Neuronal stem cell (in vitro differentiated cells): ENCODE measurements at regions not wholly inside any gene's neighbourhood (a gene's known extent, or its start where the extent isn't known, plus 50 kb on each side); places are given as distances from the start of the nearest gene placed in this dataset.

Experiments used
- DNase-seq: peaks from one replicate; pipeline ENCODE4 v3.0.0-alpha.2; 2013; ENCODE audit warnings: low spot score
- H2AFZ ChIP-seq: one replicate; pipeline ENCODE4 v1.6.1; 2013; ENCODE audit warnings: mild to moderate bottlenecking, low read length, inconsistent platforms
- H2AK5ac ChIP-seq: 2 replicates; pipeline ENCODE4 v1.6.1; 2013; ENCODE audit warnings: low read depth, mild to moderate bottlenecking, inconsistent platforms, low read length, moderate library complexity, mixed read lengths
- H2BK120ac ChIP-seq: 2 replicates; pipeline ENCODE4 v1.6.1; 2013; ENCODE audit warnings: low read depth, mild to moderate bottlenecking, inconsistent platforms, low read length, moderate library complexity, mixed read lengths
- H2BK12ac ChIP-seq: one replicate; pipeline ENCODE4 v1.6.1; 2013; ENCODE audit warnings: low read length, inconsistent platforms
- H2BK15ac ChIP-seq: 2 replicates; pipeline ENCODE4 v1.6.1; 2013; ENCODE audit warnings: mild to moderate bottlenecking, low read length, inconsistent platforms, mixed read lengths
- H2BK5ac ChIP-seq: one replicate; pipeline ENCODE4 v1.6.1; 2013; ENCODE audit warnings: inconsistent platforms, mild to moderate bottlenecking, low read length, moderate library complexity
- H3K14ac ChIP-seq: one replicate; pipeline ENCODE4 v1.6.1; 2013; ENCODE audit warnings: low read length, inconsistent platforms
- H3K18ac ChIP-seq: 2 replicates; pipeline ENCODE4 v1.6.1; 2013; ENCODE audit warnings: low read length, inconsistent platforms
- H3K23ac ChIP-seq: 2 replicates; pipeline ENCODE4 v1.6.1; 2013; ENCODE audit warnings: low read depth, mild to moderate bottlenecking, mixed read lengths, low read length, inconsistent platforms; ENCODE audit not compliant: poor library complexity
- H3K27ac ChIP-seq: replicated peaks from 3 replicates; pipeline ENCODE4 v1.5.1; 2013; ENCODE audit warnings: low read length, inconsistent platforms
- H3K27me3 ChIP-seq, 3 experiments: 2 replicates each; pipeline ENCODE4 v1.6.1; 2013; ENCODE audit warnings: low read length in 3 of 3, mild to moderate bottlenecking in 2 of 3, inconsistent platforms in 1 of 3, low read depth in 1 of 3, mixed read lengths in 1 of 3, moderate library complexity in 1 of 3; ENCODE audit not compliant: control insufficient read depth in 3 of 3, insufficient read depth in 3 of 3
- H3K36me3 ChIP-seq, 2 donors: replicated peaks in 1 of 2; 2 replicates each; pipeline ENCODE4 v1.6.1; 2013; ENCODE audit warnings: low read length in 2 of 2; ENCODE audit not compliant: control insufficient read depth in 2 of 2, insufficient read depth in 2 of 2
- H3K4ac ChIP-seq: 2 replicates; pipeline ENCODE4 v1.6.1; 2013; ENCODE audit warnings: inconsistent platforms, mild to moderate bottlenecking, low read length, moderate library complexity
- H3K4me1 ChIP-seq, 2 donors: 1 replicate in 1 of 2; 2 replicates in 1 of 2; pipeline ENCODE4 v1.6.1; 2013; ENCODE audit warnings: low read length in 2 of 2, low read depth in 1 of 2; ENCODE audit not compliant: control insufficient read depth in 2 of 2, insufficient read depth in 1 of 2
- H3K4me2 ChIP-seq: one replicate; pipeline ENCODE4 v1.6.1; 2013; ENCODE audit warnings: mild to moderate bottlenecking, low read length, inconsistent platforms; ENCODE audit not compliant: insufficient read depth, poor library complexity, severe bottlenecking
- H3K4me3 ChIP-seq, 2 donors: 2 replicates each; pipeline ENCODE4 v1.5.1; 2013; ENCODE audit warnings: low read length in 2 of 2, mild to moderate bottlenecking in 2 of 2, inconsistent platforms in 1 of 2, moderate library complexity in 1 of 2
- H3K79me1 ChIP-seq: one replicate; pipeline ENCODE4 v1.6.1; 2013; ENCODE audit warnings: low read depth, mild to moderate bottlenecking, inconsistent platforms, low read length, moderate library complexity
- H3K9ac ChIP-seq: one replicate; pipeline ENCODE4 v1.6.1; 2013; ENCODE audit warnings: mild to moderate bottlenecking, low read depth, low read length, inconsistent platforms; ENCODE audit not compliant: poor library complexity
- H3K9me3 ChIP-seq, 2 donors: replicated peaks in 1 of 2; 2 replicates each; pipeline versions ENCODE3 to v1.6.1; 2013; ENCODE audit warnings: low read length in 2 of 2, mild to moderate bottlenecking in 2 of 2, inconsistent platforms in 1 of 2, low read depth in 1 of 2, mixed read lengths in 1 of 2, moderate library complexity in 1 of 2; ENCODE audit not compliant: control insufficient read depth in 2 of 2, insufficient read depth in 1 of 2
- H4K8ac ChIP-seq: one replicate; pipeline ENCODE4 v1.6.1; 2013; ENCODE audit warnings: low read depth, mild to moderate bottlenecking, inconsistent platforms, low read length, moderate library complexity
- H4K91ac ChIP-seq: one replicate; pipeline ENCODE4 v1.6.1; 2013; ENCODE audit warnings: low read length, low read depth, mild to moderate bottlenecking, inconsistent platforms; ENCODE audit not compliant: poor library complexity
- WGBS, 2 donors: extraction: QIAGEN DNeasy Blood & Tissue Kit; methylation state at CpG; one replicate each; pipeline ENCODE4 v1.1.7; 2013; ENCODE audit warnings: missing lambda C conversion rate in 2 of 2, mixed read lengths in 1 of 2; ENCODE audit not compliant: insufficient read length in 2 of 2, insufficient replicate concordance in 1 of 2; ENCODE audit errors: extremely low coverage in 2 of 2; 5-methylcytosine and 5-hydroxymethylcytosine counted together

DNA sequence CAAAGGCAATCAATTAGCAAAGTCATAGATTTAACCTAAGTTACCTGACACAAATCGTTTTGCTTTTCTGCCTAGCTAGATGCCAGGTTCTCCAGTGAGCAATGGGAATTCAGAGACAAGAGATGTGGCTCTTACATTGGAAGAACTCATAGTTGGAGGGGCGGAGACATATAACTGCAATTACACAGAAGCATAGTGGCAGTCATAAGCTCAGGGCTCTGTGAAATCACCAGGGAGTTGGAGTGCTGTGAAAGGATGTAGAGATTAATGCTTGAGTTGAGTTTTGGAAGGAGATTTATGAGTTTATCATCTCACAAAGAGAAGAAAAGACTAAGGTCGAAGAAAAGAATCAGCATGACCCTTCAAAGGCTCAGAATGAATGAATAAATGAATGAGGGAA lies 457.2 kb upstream of the TRIB2 start:
- Histone ChIP-seq H2BK120ac (no peak overlapping the region), H3K36me3 (no peaks in the 10 kb centered on the region), H3K9ac (no peak overlapping the region), H4K8ac (no peak overlapping the region), H3K4me3 (no peak overlapping the region), H3K27ac (no peak overlapping the region), H3K4ac (no peak overlapping the region), H3K4me2 (no peak overlapping the region), H2BK12ac (no peak overlapping the region), H3K18ac (no peak overlapping the region), H2BK15ac (no peak overlapping the region), H2AK5ac (no peak overlapping the region), H3K4me1 (peaks cover 0 to 10% of the 10 kb centered on the region in 2 donors), H3K23ac (no peak overlapping the region), H3K9me3 (no peaks in the 10 kb centered on the region), H3K79me1 (no peaks in the 10 kb centered on the region), H4K91ac (no peak overlapping the region), H3K14ac (no peak overlapping the region), H3K27me3 (no peaks in the 10 kb centered on the region), H2AFZ (no peak overlapping the region), H2BK5ac (no peak overlapping the region)
- WGBS, 2 donors = no CpG with 5 or more reads among the region's 3 CpGs
- DNase-seq = no peak

DNA sequence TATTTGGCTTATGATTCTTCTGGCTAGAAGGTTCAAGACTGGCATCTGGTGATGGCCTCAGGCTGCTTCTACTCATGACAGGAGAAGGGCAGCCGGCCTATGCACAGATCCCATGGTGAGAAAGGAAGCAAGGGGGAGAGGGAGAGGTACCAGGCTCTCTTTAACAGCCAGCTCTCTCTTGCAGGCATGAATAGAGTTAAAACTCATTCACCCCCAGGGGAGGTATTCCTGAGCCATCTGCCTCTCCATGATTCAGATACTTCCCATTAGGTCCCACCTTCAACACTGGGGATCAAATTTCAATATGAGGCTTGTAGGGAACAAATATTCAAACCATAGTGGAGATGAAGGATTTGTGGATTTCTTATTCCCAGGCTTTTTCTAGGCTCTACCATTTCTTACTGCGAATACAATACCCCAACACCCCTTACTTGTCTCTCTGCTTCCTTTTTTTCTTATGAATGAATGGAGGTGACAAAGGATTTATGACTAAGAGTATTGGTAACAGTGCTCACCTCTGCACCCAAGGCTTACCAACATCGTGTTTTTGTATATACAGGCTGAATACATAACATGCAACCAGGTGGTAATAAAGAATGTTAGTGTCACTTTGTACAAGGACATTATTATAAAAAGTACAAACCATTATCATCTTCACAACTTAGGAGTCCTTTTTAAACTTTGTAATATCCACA lies 454.6 kb upstream of the TRIB2 start:
- H2AFZ ChIP-seq = no peak overlapping the region
- H2BK15ac ChIP-seq = no peak overlapping the region
- H4K91ac ChIP-seq = no peak overlapping the region
- no peak overlapping the region for H3K9ac ChIP-seq
- no peaks in the 10 kb centered on the region for H3K9me3 ChIP-seq
- H3K79me1 ChIP-seq = no peaks in the 10 kb centered on the region
- H3K4me3 ChIP-seq = no peak overlapping the region
- H3K27me3 ChIP-seq = no peaks in the 10 kb centered on the region
- no peak overlapping the region for H3K14ac ChIP-seq
- no peak overlapping the region for H3K27ac ChIP-seq
- DNase-seq = no peak
- no peak overlapping the region for H2BK5ac ChIP-seq
- no peak overlapping the region for H3K4ac ChIP-seq
- H2BK12ac ChIP-seq = no peak overlapping the region
- no peaks in the 10 kb centered on the region for H3K4me1 ChIP-seq
- H2AK5ac ChIP-seq = no peak overlapping the region
- H3K36me3 ChIP-seq = no peaks in the 10 kb centered on the region
- no peak overlapping the region for H2BK120ac ChIP-seq
- no peak overlapping the region for H3K18ac ChIP-seq
- WGBS, 2 donors = no CpG with 5 or more reads among the region's 3 CpGs
- no peak overlapping the region for H4K8ac ChIP-seq
- H3K23ac ChIP-seq = no peak overlapping the region
- H3K4me2 ChIP-seq = no peak overlapping the region

DNA sequence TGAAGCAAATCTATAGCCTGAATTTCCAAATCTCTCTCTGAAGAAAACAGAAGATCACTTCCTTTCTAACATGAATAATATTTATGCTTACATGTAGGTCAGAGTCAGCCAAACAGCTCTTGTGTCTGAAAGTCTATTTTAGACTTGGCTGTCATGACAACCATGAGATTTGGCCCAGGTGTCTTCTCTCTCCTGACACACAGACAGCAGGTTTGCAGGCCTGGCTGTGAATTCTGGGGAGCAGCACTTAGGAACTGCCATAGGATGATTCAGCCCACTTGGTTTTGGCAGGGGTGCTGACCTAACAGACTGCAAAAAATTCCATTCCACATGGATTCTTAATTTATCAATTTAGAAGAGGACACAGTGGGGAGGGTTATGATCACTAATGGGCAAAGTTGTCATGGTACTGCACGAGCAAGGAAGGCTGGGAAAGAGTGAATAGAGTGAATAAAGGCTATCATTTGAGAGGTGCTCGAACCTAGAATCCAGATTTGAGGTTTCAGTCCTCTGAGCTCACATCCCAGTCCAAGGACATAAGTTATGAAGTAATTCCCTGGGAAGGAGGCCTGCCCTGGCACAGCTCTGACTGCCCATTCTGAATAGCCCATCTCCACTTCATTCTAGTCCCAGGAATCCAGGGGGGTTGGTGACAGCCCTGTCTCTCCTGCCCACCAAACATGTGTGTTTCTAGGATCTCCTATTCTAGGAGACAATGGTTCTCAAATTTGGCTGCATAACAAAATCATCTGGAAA lies 453.9 kb upstream of the TRIB2 start:
- Histone ChIP-seq H2AFZ (no peak overlapping the region), H3K4me3 (no peak overlapping the region), H2BK120ac (no peak overlapping the region), H2BK5ac (no peak overlapping the region), H2BK12ac (no peak overlapping the region), H3K36me3 (no peaks in the 10 kb centered on the region), H3K9ac (no peak overlapping the region), H3K4ac (no peak overlapping the region), H3K18ac (no peak overlapping the region), H4K91ac (no peak overlapping the region), H3K14ac (no peak overlapping the region), H3K4me1 (peaks cover 0 to 2% of the 10 kb centered on the region in 2 donors), H3K27me3 (no peaks in the 10 kb centered on the region), H2BK15ac (no peak overlapping the region), H3K27ac (no peak overlapping the region), H3K4me2 (no peak overlapping the region), H3K79me1 (no peaks in the 10 kb centered on the region), H3K23ac (no peak overlapping the region), H2AK5ac (no peak overlapping the region), H4K8ac (no peak overlapping the region), H3K9me3 (no peaks in the 10 kb centered on the region)
- WGBS, 2 donors = no CpG with 5 or more reads among the region's 2 CpGs
- no peak for DNase-seq

DNA sequence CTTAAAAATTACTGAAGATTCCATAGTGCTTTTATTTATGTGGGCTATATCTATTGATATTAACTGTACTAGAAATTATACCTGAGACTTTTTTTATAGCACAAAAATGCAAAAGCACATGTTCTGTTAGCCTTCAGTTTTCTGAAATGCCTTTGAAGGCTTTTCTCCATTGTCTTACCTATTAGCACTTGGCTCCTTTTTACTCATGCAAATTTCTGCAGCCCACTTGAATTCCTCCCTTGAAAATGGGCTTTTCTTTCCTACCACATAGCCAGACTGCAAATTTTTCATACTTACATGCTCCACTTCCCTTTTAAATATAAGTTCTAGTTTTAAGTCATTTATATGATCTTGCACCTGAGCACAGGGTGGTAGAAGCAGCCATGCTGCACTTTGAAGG lies 453.0 kb upstream of the TRIB2 start:
- no peak overlapping the region for H3K4me3 ChIP-seq
- no peak overlapping the region for H3K14ac ChIP-seq
- DNase-seq = no peak
- no peak overlapping the region for H2AFZ ChIP-seq
- H2BK15ac ChIP-seq = no peak overlapping the region
- no peak overlapping the region for H2BK5ac ChIP-seq
- H3K4ac ChIP-seq = no peak overlapping the region
- no peak overlapping the region for H2AK5ac ChIP-seq
- H3K9ac ChIP-seq = no peak overlapping the region
- no peak overlapping the region for H3K23ac ChIP-seq
- no peaks in the 10 kb centered on the region for H3K36me3 ChIP-seq
- no peak overlapping the region for H4K91ac ChIP-seq
- no peak overlapping the region for H2BK12ac ChIP-seq
- H3K27ac ChIP-seq = no peak overlapping the region
- no peak overlapping the region for H4K8ac ChIP-seq
- peaks cover 0 to 2% of the 10 kb centered on the region in 2 donors for H3K4me1 ChIP-seq
- no peak overlapping the region for H3K4me2 ChIP-seq
- H3K18ac ChIP-seq = no peak overlapping the region
- H2BK120ac ChIP-seq = no peak overlapping the region
- no peaks in the 10 kb centered on the region for H3K9me3 ChIP-seq
- no peaks in the 10 kb centered on the region for H3K27me3 ChIP-seq
- H3K79me1 ChIP-seq = no peaks in the 10 kb centered on the region
